Stimulated activated CD8-positive, alpha-beta memory T cell treated with anti-CD3 and anti-CD28 coated beads, Interleukin-12 subunit alpha, Interleukin-12 subunit beta, amount 100 ng/mL, for 1 hour (primary cell): ENCODE measurements at regions not wholly inside any gene's neighbourhood (a gene's known extent, or its start where the extent isn't known, plus 50 kb on each side); places are given as distances from the start of the nearest gene placed in this dataset.
"Not testable (repeated sequence)": the region's sequence is repeated elsewhere in the genome, so short reads cannot be mapped to it uniquely, and the experiment has no call there.

ENCODE experiments used
- DNase-seq: peaks from one replicate; pipeline ENCODE4 v3.0.0-alpha.2; 2020; ENCODE audit warnings: low read depth

- DNase-seq: no peak
Measured at GRCh38 chr10:118914629-118915028, 114.9 kb upstream of the NANOS1 start.

DNA sequence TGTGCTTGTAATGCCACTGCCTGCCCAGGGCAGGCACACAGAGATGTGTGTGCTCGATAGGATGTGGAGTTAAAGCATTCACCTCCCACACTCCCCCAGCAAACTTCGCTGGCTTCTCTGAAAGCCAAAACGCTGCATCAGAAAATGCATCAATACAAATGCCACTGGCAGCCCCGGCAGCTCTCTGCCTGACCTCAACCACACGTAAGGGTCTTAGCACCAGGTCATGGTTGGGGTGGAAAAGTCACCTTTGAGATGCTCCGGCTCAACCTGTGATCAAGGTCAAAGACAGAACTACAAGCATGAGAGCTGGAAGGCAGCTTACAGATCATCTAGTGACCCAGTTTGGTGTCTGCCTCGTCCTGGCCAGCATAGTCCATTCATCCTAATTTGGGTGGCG is 114.4 kb upstream of the NANOS1 start:
- no peak for DNase-seq

DNA sequence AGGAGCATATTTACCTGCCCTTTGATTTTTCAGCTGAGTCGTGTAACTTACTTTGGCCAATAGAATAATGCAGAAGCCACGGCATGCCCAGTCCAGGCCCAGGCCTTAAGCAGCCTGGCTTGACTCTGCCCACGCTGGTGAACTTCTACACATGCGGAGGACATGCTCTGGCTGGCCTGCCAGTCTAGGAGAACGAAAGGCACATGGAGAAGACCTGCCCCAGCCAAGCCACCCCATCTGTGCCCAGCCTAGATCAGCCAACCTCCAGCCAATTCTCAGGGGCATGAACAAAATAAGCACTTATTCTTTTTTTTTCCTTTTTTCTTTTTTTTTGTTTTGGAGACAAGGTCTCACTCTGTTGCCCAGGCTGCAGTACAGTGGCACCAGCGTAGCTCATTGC is 112.7 kb upstream of the NANOS1 start:
- DNase-seq: no peak

- DNase-seq: no peak
Measured at GRCh38 chr10:118917701-118918100, 111.8 kb upstream of the NANOS1 start.

DNA sequence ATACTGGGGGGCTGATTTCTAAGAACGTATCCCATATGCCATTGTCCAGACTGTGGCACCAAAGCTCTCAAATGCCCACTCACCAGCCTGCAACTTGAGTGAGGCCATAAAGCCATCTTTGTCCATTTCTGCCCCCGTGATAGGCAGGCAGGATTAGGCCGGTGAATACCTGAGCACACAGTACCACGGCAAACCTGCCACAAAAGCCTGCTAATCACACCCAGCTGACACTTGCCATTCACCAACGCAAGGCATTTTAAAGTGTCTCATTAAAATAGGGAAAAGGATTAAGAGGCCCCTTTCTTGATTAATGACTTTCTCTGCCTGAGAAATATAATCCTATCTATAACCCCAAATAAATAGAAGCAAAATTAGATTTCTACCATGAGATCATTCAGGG is 111.4 kb upstream of the NANOS1 start:
- DNase-seq: no peak

DNA sequence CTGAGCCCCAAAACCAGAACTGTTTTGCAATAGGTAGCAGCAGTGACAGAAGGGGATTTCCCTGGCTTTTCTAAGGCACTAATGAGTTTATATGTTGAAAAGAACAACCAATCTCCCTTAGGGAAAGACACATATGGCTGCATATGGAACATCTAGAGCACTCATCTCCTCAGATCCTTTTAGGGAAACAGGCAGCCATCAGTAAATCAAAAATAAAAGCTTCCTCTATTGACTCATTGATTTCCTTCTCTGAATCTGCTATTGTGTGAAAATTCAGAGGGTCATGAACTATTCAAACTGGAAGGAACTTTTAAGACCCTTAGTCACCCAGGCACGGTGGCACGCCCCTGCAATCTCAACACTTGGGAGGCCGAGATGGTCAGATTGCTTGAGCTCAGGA is 110.9 kb upstream of the NANOS1 start:
- no peak for DNase-seq

- no peak for DNase-seq
Measured at GRCh38 chr10:118920206-118920605, 109.3 kb upstream of the NANOS1 start.

- DNase-seq: no peak
Measured at GRCh38 chr10:118922226-118922625, 107.3 kb upstream of the NANOS1 start.

DNA sequence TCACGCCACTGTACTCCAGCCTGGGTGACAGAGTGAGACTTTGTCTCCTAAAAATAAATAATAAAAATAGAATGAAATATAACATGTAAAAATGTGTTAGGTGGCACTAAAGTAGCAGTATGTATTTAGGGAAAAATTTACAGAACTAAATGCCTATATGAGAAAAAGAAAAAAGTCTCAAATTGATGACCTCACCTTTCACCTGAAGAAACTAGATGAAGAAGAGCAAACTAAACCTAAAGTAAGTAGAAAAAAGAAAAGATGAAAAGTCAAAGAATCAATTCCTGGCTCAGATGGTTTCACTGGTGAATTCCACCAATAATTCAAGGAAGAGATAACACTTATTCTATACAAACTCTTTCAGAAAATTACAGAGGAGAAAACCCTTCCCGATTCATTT is 106.5 kb upstream of the NANOS1 start:
- no peak for DNase-seq

GRCh38 chr10:118924493-118924892 is 105.0 kb upstream of the NANOS1 start:
- DNase-seq: no peak

- DNase-seq: no peak
Measured at GRCh38 chr10:118925404-118926071, 104.0 kb upstream of the NANOS1 start.

DNA sequence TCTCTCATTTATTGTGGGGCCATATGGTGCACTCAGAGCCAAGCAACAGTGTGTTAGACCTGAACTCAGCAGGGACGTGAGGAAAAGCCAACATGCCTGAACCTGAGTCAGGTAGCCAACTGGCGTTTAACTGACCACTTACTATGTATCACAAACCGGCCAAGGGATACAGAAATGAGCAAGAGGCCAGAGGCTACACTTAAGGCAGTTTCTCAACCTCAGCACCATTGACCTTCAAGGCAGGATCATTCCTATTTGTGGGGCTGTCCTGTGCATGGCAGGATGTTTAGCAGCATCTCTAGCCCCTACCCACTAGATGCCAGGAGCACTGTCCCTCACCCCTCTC is 103.5 kb upstream of the NANOS1 start:
- no peak for DNase-seq

GRCh38 chr10:118926441-118926840 is 103.1 kb upstream of the NANOS1 start:
- DNase-seq: no peak

GRCh38 chr10:118926903-118927302 is 102.6 kb upstream of the NANOS1 start:
- DNase-seq: no peak

- no peak for DNase-seq
Measured at GRCh38 chr10:118927321-118927720, 102.2 kb upstream of the NANOS1 start.

DNA sequence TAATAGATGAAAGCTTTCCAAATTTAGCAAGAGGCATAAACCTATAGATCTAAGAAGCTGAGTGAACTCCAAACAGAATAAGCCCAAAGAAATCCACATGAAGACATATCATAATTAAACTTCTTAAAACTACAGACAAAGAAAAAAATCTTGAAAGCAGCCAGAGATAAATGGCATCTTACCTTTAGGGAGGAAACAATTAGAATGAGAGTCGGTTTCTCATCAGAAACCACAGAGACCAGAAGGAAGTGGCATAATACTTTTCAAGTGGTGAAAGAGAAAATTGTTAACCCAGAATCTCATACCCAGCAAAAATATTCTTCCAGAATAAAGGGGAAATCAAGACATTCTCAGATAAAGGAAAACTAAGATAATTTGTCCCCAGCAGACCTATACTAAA is 98.9 kb upstream of the NANOS1 start:
- DNase-seq: no peak

DNA sequence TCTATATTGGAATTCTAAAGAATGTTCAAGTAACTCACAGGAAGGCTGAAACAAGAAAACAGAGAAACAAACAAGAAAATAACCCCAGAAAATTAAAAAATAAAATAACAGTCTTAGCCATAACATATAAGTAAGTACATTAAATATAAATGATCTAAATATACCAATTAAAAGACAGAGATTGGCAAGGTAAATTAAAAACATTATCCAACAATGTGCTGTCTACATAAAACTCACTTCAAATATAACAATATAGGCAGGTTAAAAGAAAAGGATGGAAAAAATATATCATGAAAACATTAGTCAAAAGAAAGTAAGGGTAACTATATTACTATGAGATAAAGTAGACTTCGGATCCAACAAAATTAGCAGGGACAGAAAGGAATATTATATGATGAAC is 98.1 kb upstream of the NANOS1 start:
- DNase-seq: no peak

GRCh38 chr10:118932154-118932553 is 97.4 kb upstream of the NANOS1 start:
- DNase-seq: not testable (repeated sequence)

DNA sequence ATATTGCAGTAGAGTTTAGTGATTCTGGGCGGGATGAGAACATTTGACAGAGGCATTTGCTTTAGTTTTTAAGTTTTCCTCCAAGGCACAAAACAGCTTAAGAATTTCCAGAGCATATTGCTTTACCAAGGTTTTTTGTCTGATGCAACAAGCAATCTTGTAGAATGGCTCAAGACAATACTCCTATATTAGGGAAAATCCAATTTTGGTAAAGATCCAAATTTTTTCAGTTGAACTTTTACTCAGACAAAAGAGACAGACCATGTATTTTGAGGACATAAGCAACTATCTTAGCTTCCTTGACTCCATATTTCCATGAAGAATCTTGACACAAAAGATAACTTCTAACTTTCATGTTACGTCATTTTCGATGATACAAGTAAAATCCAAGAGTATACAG is 92.3 kb upstream of the NANOS1 start:
- DNase-seq: no peak

DNA sequence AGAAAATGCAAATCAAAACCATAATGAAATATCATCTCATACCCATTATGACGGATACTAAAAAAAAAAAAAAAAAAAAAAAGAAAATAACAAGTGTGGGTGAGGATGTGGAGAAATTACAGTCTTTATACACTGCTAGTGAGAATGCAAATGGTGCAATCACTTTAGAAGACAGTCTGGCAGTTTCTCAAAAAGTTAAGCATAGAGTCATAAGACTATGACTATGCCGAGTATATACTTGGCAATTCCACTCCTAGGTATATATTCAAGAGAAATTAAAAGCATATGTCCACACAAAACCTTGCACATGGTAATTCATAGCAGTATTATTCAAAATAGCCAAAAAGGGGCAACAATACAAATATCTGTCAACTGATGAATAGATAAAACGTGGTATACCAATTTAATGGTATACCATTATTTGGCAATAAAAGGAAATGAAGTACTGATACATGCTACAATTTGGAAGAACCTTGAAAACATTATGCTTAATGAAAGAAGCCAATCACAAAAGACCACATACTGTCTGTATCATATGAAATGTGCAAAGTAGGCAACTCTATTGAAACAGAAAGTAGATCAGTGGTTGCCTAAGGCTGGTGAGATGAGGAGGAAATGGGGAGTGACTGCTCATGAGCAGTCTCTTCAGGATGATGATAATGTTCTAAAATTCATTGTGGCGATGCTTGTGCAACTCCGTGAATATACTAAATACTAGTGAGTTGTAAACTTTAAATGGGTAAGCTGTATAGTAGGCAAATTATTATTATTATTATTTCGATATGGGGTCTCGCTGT is 90.1 kb upstream of the NANOS1 start:
- DNase-seq: no peak

DNA sequence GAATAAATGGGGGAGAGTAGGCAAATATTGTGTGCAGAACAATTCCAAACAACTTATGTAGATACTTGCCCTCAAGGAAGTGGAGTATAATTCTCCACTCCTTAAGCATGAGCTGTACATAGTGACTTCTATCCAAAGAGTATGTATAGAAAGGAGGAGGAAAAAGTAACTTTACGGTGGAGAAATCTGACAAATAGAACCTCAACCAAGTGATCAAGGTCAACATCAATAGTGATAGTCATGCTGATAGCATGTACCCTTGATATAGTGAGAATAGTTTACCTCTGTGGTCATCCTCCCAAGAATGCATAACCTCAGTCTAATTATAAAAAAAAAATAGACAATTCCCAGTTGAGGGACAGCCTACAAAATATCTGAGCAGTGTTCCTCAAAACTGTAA is 89.1 kb upstream of the NANOS1 start:
- no peak for DNase-seq

DNA sequence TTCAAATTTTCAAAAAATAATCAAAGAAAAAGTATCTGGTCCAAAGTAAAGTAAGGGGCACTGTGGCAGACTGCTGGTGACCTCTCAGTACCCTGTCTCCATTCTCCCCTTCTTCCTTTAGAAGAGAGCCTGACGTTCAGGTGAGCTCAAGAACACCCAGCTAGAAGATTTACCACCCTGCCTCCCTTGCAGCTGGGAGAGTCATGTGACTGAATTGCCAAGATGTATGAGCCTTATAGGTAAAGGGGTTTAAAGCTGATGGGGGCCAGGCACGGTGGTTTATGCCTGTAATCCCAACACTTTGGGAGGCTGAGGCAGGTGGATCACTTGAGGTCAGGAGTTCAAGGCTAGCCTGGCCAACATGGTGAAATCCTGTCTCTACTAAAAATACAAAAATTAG is 86.3 kb upstream of the NANOS1 start:
- no peak for DNase-seq

DNA sequence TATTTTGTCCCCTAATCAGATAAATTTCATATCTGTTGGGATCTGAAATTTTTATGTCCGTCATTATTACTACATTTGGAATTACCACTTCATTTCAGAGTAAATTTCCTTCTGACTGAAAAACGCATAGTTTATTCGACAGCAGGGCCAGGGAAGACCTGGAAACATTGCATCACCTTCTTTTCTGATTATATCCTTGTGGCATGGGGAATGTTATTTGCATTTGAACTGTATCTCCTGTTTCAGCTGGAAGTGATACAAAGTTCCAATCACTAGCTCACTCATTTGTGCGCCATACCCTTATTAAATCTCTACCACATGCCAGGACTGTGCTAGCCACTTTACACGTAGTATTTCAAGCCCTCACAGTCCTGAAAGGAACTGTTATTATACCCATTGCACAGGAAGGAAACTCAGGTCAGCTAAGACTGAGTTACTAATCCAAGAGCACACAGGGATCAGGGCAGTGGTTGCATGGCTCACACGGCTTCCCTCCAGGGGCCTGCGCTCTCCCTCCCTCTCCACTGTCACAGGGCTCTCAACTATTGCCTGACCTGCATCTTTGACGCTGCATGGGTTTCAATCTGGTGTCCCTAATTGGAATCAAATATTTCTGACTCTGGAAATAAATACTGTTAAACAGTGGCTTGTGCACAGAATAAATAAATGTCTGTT is 84.4 kb upstream of the NANOS1 start:
- no peak for DNase-seq
